GM12864 (cell line): ENCODE measurements at regions not wholly inside any gene's neighbourhood (a gene's known extent, or its start where the extent isn't known, plus 50 kb on each side); places are given as distances from the start of the nearest gene placed in this dataset.

Source experiments
- DNase-seq: peaks from one replicate; pipeline ENCODE4 v3.0.0-alpha.2; 2011; ENCODE audit warnings: low read depth
- H3K4me3 ChIP-seq: 2 replicates; pipeline ENCODE4 v1.5.1; 2011; ENCODE audit warnings: mild to moderate bottlenecking, low read depth, low read length, control low read depth
- CTCF ChIP-seq: IDR thresholded peaks from 2 replicates; pipeline ENCODE4 v1.5.1; 2011; ENCODE audit warnings: low read depth, mild to moderate bottlenecking, moderate library complexity, low read length, control low read depth, inconsistent platforms; ENCODE audit errors: missing control alignments

GRCh38 chr5:121608826-121609225, 242.9 kb upstream of the FTMT start:
- H3K4me3 ChIP-seq: no peak overlapping the region
- no peak for DNase-seq
- TF ChIP-seq CTCF: no peak

- H3K4me3 ChIP-seq: no peak overlapping the region
- no peak for TF ChIP-seq CTCF
- DNase-seq: no peak
Observed at GRCh38 chr5:121624035-121624434, 227.6 kb upstream of the FTMT start.

GRCh38 chr5:121628783-121629182, 222.9 kb upstream of the FTMT start:
- DNase-seq: no peak
- no peak overlapping the region for H3K4me3 ChIP-seq
- TF ChIP-seq CTCF: no peak

GRCh38 chr5:121630402-121630801, 221.3 kb upstream of the FTMT start:
- no peak overlapping the region for H3K4me3 ChIP-seq
- TF ChIP-seq CTCF: no peak
- DNase-seq: no peak

- no peak for TF ChIP-seq CTCF
- DNase-seq: no peak
- no peak overlapping the region for H3K4me3 ChIP-seq
Observed at GRCh38 chr5:121634946-121635345, 216.7 kb upstream of the FTMT start.

GRCh38 chr5:121638126-121638525, 213.6 kb upstream of the FTMT start:
- no peak overlapping the region for H3K4me3 ChIP-seq
- TF ChIP-seq CTCF: no peak
- DNase-seq: no peak

- DNase-seq: no peak
- no peak overlapping the region for H3K4me3 ChIP-seq
- TF ChIP-seq CTCF: no peak
Observed at GRCh38 chr5:121640298-121640697, 211.4 kb upstream of the FTMT start.
